IMR-90 (cell line): ENCODE measurements at regions not wholly inside any gene's neighbourhood (a gene's known extent, or its start where the extent isn't known, plus 50 kb on each side); places are given as distances from the start of the nearest gene placed in this dataset.

Experiments used
- ATAC-seq: fragments of 200-7000 bp; cut with Tn5 transposase; 2 replicates; pipeline ENCODE4 v1.9.1; 2020; ENCODE audit warnings: low read depth, mild to moderate bottlenecking, moderate library complexity
- BruUV-seq: library from RNA; stranded (reverse); fragments of 400-500 nt; replicated peaks from 2 replicates; lab custom pipeline; 2021; lab: Mats Ljungman, UMichigan
- CTCF ChIA-PET: fragments of 300-600 bp; formaldehyde crosslinking; extraction: SDS; loops from one replicate; lab custom pipeline; 2021; ENCODE audit warnings: antibody characterized with exemption; lab: Yijun Ruan, JAX
- POLR2A ChIA-PET: fragments of 300-600 bp; sonication (Branson Sonifier 250); formaldehyde crosslinking; loops from one replicate; lab custom pipeline; 2022; ENCODE audit warnings: antibody characterized with exemption; ENCODE audit not compliant: unreplicated experiment; lab: Charles Lee
- DNase-seq: peaks from one replicate; pipeline ENCODE4 v3.0.0; 2013
- H2AFZ ChIP-seq: replicated peaks from 2 replicates; pipeline ENCODE3; 2013; ENCODE audit warnings: low read length, mild to moderate bottlenecking; ENCODE audit not compliant: poor library complexity
- H2AK5ac ChIP-seq: 2 replicates; pipeline ENCODE4 v1.6.1; 2013; ENCODE audit warnings: low read depth, low read length, inconsistent platforms
- H2AK9ac ChIP-seq: replicated peaks from 2 replicates; pipeline ENCODE3; 2013; ENCODE audit warnings: mild to moderate bottlenecking, low read depth, low read length, moderate library complexity; ENCODE audit not compliant: poor library complexity
- H2BK120ac ChIP-seq: 2 replicates; pipeline ENCODE4 v1.6.1; 2013; ENCODE audit warnings: low read depth, low read length, inconsistent platforms
- H2BK15ac ChIP-seq: 3 replicates; pipeline ENCODE4 v1.6.1; 2013; ENCODE audit warnings: low read depth, low read length, inconsistent platforms
- H2BK20ac ChIP-seq: 2 replicates; pipeline ENCODE4 v1.6.1; 2013; ENCODE audit warnings: low read depth, mild to moderate bottlenecking, inconsistent platforms, low read length, moderate library complexity
- H2BK5ac ChIP-seq: 2 replicates; pipeline ENCODE4 v1.6.1; 2013; ENCODE audit warnings: mild to moderate bottlenecking, low read depth, low read length, inconsistent platforms; ENCODE audit not compliant: poor library complexity, severe bottlenecking
- H3K14ac ChIP-seq: replicated peaks from 2 replicates; pipeline ENCODE4 v1.6.1; 2013; ENCODE audit warnings: low read depth, low read length, inconsistent platforms
- H3K18ac ChIP-seq: 2 replicates; pipeline ENCODE4 v1.6.1; 2013; ENCODE audit warnings: low read depth, low read length, control low read depth
- H3K23ac ChIP-seq: 2 replicates; pipeline ENCODE4 v1.6.1; 2013; ENCODE audit warnings: low read depth, low read length, inconsistent platforms
- H3K27ac ChIP-seq: 2 replicates; pipeline ENCODE4 v1.5.1; 2013; ENCODE audit warnings: mild to moderate bottlenecking, control low read depth, low read length; ENCODE audit not compliant: insufficient read depth
- H3K27me3 ChIP-seq: 2 replicates; pipeline ENCODE4 v1.6.1; 2013; ENCODE audit warnings: low read length; ENCODE audit not compliant: control insufficient read depth, insufficient read depth
- H3K36me3 ChIP-seq: 2 replicates; pipeline ENCODE4 v1.6.1; 2013; ENCODE audit warnings: low read length, mixed read lengths; ENCODE audit not compliant: control insufficient read depth, insufficient read depth
- H3K4ac ChIP-seq: 2 replicates; pipeline ENCODE4 v1.6.1; 2013; ENCODE audit warnings: low read depth, low read length, inconsistent platforms
- H3K4me1 ChIP-seq: 2 replicates; pipeline ENCODE4 v1.6.1; 2013; ENCODE audit warnings: low read length, mixed read lengths; ENCODE audit not compliant: control insufficient read depth, insufficient read depth
- H3K4me2 ChIP-seq: 2 replicates; pipeline ENCODE4 v1.6.1; 2013; ENCODE audit warnings: low read depth, mild to moderate bottlenecking, control low read depth, low read length, moderate library complexity
- H3K4me3 ChIP-seq: 2 replicates; pipeline ENCODE4 v1.5.1; 2013; ENCODE audit warnings: low read depth, mild to moderate bottlenecking, control low read depth, low read length, moderate library complexity; ENCODE audit not compliant: insufficient read depth
- H3K56ac ChIP-seq: 2 replicates; pipeline ENCODE4 v1.6.1; 2013; ENCODE audit warnings: low read length, inconsistent platforms; ENCODE audit not compliant: insufficient read depth; ENCODE audit errors: extremely low read depth
- H3K79me1 ChIP-seq, 2 experiments: 2 replicates each; pipeline ENCODE4 v1.6.1; 2013; ENCODE audit warnings: low read length in 2 of 2, inconsistent platforms in 1 of 2, low read depth in 1 of 2
- H3K9ac ChIP-seq: 2 replicates; pipeline ENCODE4 v1.6.1; 2013; ENCODE audit warnings: low read depth, low read length, control low read depth
- H3K9me1 ChIP-seq: 2 replicates; pipeline ENCODE4 v1.6.1; 2013; ENCODE audit warnings: low read length, inconsistent platforms; ENCODE audit not compliant: insufficient read depth
- H3K9me3 ChIP-seq: 2 replicates; pipeline ENCODE4 v1.6.1; 2013; ENCODE audit warnings: low read length; ENCODE audit not compliant: control insufficient read depth, insufficient read depth
- H4K20me1 ChIP-seq: 2 replicates; pipeline ENCODE4 v1.6.1; 2013; ENCODE audit warnings: low read length, inconsistent platforms; ENCODE audit not compliant: insufficient read depth
- H4K5ac ChIP-seq: 2 replicates; pipeline ENCODE4 v1.6.1; 2013; ENCODE audit warnings: mild to moderate bottlenecking, low read depth, low read length, control low read depth
- H4K8ac ChIP-seq, 2 experiments: 2 replicates each; pipeline ENCODE4 v1.6.1; 2013; ENCODE audit warnings: low read depth in 2 of 2, low read length in 2 of 2, control low read depth in 1 of 2, inconsistent platforms in 1 of 2
- H4K91ac ChIP-seq: 2 replicates; pipeline ENCODE4 v1.6.1; 2013; ENCODE audit warnings: low read depth, low read length, inconsistent platforms; ENCODE audit not compliant: insufficient read depth
- MAFK ChIP-seq: IDR thresholded peaks from 2 replicates; pipeline ENCODE4 v1.6.1; 2012; ENCODE audit warnings: low read depth, low read length, improper control_type of control experiment
- POLR2A ChIP-seq: IDR thresholded peaks from 2 replicates; pipeline ENCODE4 v1.6.1; 2012; ENCODE audit warnings: mild to moderate bottlenecking, low read depth, low read length
- WGBS, 2 experiments: methylation state at CpG; one replicate each; pipeline versions ENCODE4 v1.1.5 to v1.1.7; 2013; ENCODE audit warnings: missing lambda C conversion rate in 2 of 2; ENCODE audit not compliant: insufficient read length in 1 of 2; ENCODE audit errors: extremely low coverage in 2 of 2; 5-methylcytosine and 5-hydroxymethylcytosine counted together
- dilution Hi-C: fragments of 300-500 bp; cut with HindIII; formaldehyde crosslinking; loops from one replicate; pipeline ENCODE4 v1.14.3; 2018; ENCODE audit warnings: low sequenced_read_pairs; ENCODE audit not compliant: unreplicated experiment
- in situ Hi-C: fragments of 300-500 bp; cut with MboI; formaldehyde crosslinking; loops from 3 replicates; pipeline ENCODE4 v1.14.3; 2019; ENCODE audit warnings: low sequenced_read_pairs, inconsistent platforms, mixed read lengths
- intact Hi-C: fragments of 100-400 bp; cut with micrococcal nuclease; formaldehyde crosslinking; loops from 2 replicates; pipeline ENCODE4 v1.10.0; 2022

DNA sequence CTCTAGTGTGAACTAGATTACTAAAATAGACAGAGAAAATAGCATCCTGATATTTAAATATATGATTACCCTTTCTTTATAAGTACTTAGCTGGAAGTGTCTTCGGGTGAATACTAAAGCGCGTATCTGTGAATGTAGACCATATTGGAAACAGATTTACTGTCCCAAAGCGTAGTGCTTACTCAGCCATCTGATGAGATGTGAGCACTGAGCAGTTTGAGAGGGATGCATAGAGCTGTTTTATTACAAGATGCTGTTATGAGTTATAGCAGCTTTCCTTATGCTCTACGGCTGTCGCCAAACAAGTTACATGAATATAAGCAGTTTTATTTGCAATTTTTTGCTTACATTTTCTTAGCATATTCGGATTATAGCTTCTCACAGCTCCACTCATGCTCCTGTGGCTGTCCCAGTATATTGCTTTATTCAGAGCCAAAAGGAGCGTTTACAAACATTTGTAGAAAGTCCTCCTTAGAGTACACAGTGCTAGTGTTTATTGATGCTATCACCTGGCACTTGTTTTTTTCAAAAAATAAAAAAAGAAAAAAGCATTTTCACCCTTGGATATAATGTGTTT is 981.4 kb upstream of the WWC1 start:
- Histone ChIP-seq H2BK120ac (no peak overlapping the region), H3K9me1 (no peaks in the 10 kb centered on the region), H3K14ac (no peak overlapping the region), H2BK5ac (no peak overlapping the region), H3K23ac (no peak overlapping the region), H3K4me3 (no peak overlapping the region), H3K27ac (no peak overlapping the region), H3K4ac (no peak overlapping the region), H3K9me3 (no peaks in the 10 kb centered on the region), H4K20me1 (no peaks in the 10 kb centered on the region), H4K5ac (no peak overlapping the region), H3K4me2 (no peak overlapping the region), H2BK15ac (no peak overlapping the region), H3K56ac (no peak overlapping the region), H4K91ac (no peak overlapping the region), H3K4me1 (no peaks in the 10 kb centered on the region), H3K9ac (no peak overlapping the region), H2AK5ac (no peak overlapping the region), H4K8ac (no peak overlapping the region), H2BK20ac (no peak overlapping the region), H3K79me1 (no peaks in the 10 kb centered on the region), H2AK9ac (no peak overlapping the region), H3K36me3 (no peaks in the 10 kb centered on the region), H3K27me3 (peaks cover 3% of the 10 kb centered on the region; the same call in 1 of the 2 replicates), H2AFZ (no peak overlapping the region), H3K18ac (no peak overlapping the region)
- CTCF ChIA-PET = interaction anchor here (1.7 kb wide), 1 partner anchor 15 kb away, joined by 4 read pairs; no protein-coding TSS in a partner anchor
- DNase-seq (no peak), ATAC-seq (no peak)
- WGBS, 2 experiments = 60% methylated on average over 2 of the region's 8 CpGs; no CpG with 5 or more reads in 1 of the 2 experiments
- in situ Hi-C loops (no loop called here), dilution Hi-C loops (no loop called here), intact Hi-C loops (no loop called here)
- no TSS peak for BruUV-seq
- POLR2A ChIA-PET = no interaction called here
- no peak for TF ChIP-seq POLR2A
- no peak for TF ChIP-seq MAFK
